IMR-90 (cell line): ENCODE measurements at regions not wholly inside any gene's neighbourhood (a gene's known extent, or its start where the extent isn't known, plus 50 kb on each side); places are given as distances from the start of the nearest gene placed in this dataset.

ENCODE experiments used
- ATAC-seq: fragments of 200-7000 bp; cut with Tn5 transposase; 2 replicates; pipeline ENCODE4 v1.9.1; 2020; ENCODE audit warnings: low read depth, mild to moderate bottlenecking, moderate library complexity
- BruUV-seq: library from RNA; stranded (reverse); fragments of 400-500 nt; replicated peaks from 2 replicates; lab custom pipeline; 2021; lab: Mats Ljungman, UMichigan
- CTCF ChIA-PET: fragments of 300-600 bp; formaldehyde crosslinking; extraction: SDS; loops from one replicate; lab custom pipeline; 2021; ENCODE audit warnings: antibody characterized with exemption; lab: Yijun Ruan, JAX
- POLR2A ChIA-PET: fragments of 300-600 bp; sonication (Branson Sonifier 250); formaldehyde crosslinking; loops from one replicate; lab custom pipeline; 2022; ENCODE audit warnings: antibody characterized with exemption; ENCODE audit not compliant: unreplicated experiment; lab: Charles Lee
- DNase-seq: peaks from one replicate; pipeline ENCODE4 v3.0.0; 2013
- H2AFZ ChIP-seq: replicated peaks from 2 replicates; pipeline ENCODE3; 2013; ENCODE audit warnings: low read length, mild to moderate bottlenecking; ENCODE audit not compliant: poor library complexity
- H2AK5ac ChIP-seq: 2 replicates; pipeline ENCODE4 v1.6.1; 2013; ENCODE audit warnings: low read depth, low read length, inconsistent platforms
- H2AK9ac ChIP-seq: replicated peaks from 2 replicates; pipeline ENCODE3; 2013; ENCODE audit warnings: mild to moderate bottlenecking, low read depth, low read length, moderate library complexity; ENCODE audit not compliant: poor library complexity
- H2BK120ac ChIP-seq: 2 replicates; pipeline ENCODE4 v1.6.1; 2013; ENCODE audit warnings: low read depth, low read length, inconsistent platforms
- H2BK15ac ChIP-seq: 3 replicates; pipeline ENCODE4 v1.6.1; 2013; ENCODE audit warnings: low read depth, low read length, inconsistent platforms
- H2BK20ac ChIP-seq: 2 replicates; pipeline ENCODE4 v1.6.1; 2013; ENCODE audit warnings: low read depth, mild to moderate bottlenecking, inconsistent platforms, low read length, moderate library complexity
- H2BK5ac ChIP-seq: 2 replicates; pipeline ENCODE4 v1.6.1; 2013; ENCODE audit warnings: mild to moderate bottlenecking, low read depth, low read length, inconsistent platforms; ENCODE audit not compliant: poor library complexity, severe bottlenecking
- H3K14ac ChIP-seq: replicated peaks from 2 replicates; pipeline ENCODE4 v1.6.1; 2013; ENCODE audit warnings: low read depth, low read length, inconsistent platforms
- H3K18ac ChIP-seq: 2 replicates; pipeline ENCODE4 v1.6.1; 2013; ENCODE audit warnings: low read depth, low read length, control low read depth
- H3K23ac ChIP-seq: 2 replicates; pipeline ENCODE4 v1.6.1; 2013; ENCODE audit warnings: low read depth, low read length, inconsistent platforms
- H3K27ac ChIP-seq: 2 replicates; pipeline ENCODE4 v1.5.1; 2013; ENCODE audit warnings: mild to moderate bottlenecking, control low read depth, low read length; ENCODE audit not compliant: insufficient read depth
- H3K27me3 ChIP-seq: 2 replicates; pipeline ENCODE4 v1.6.1; 2013; ENCODE audit warnings: low read length; ENCODE audit not compliant: control insufficient read depth, insufficient read depth
- H3K36me3 ChIP-seq: 2 replicates; pipeline ENCODE4 v1.6.1; 2013; ENCODE audit warnings: low read length, mixed read lengths; ENCODE audit not compliant: control insufficient read depth, insufficient read depth
- H3K4ac ChIP-seq: 2 replicates; pipeline ENCODE4 v1.6.1; 2013; ENCODE audit warnings: low read depth, low read length, inconsistent platforms
- H3K4me1 ChIP-seq: 2 replicates; pipeline ENCODE4 v1.6.1; 2013; ENCODE audit warnings: low read length, mixed read lengths; ENCODE audit not compliant: control insufficient read depth, insufficient read depth
- H3K4me2 ChIP-seq: 2 replicates; pipeline ENCODE4 v1.6.1; 2013; ENCODE audit warnings: low read depth, mild to moderate bottlenecking, control low read depth, low read length, moderate library complexity
- H3K4me3 ChIP-seq: 2 replicates; pipeline ENCODE4 v1.5.1; 2013; ENCODE audit warnings: low read depth, mild to moderate bottlenecking, control low read depth, low read length, moderate library complexity; ENCODE audit not compliant: insufficient read depth
- H3K56ac ChIP-seq: 2 replicates; pipeline ENCODE4 v1.6.1; 2013; ENCODE audit warnings: low read length, inconsistent platforms; ENCODE audit not compliant: insufficient read depth; ENCODE audit errors: extremely low read depth
- H3K79me1 ChIP-seq, 2 experiments: 2 replicates each; pipeline ENCODE4 v1.6.1; 2013; ENCODE audit warnings: low read length in 2 of 2, inconsistent platforms in 1 of 2, low read depth in 1 of 2
- H3K9ac ChIP-seq: 2 replicates; pipeline ENCODE4 v1.6.1; 2013; ENCODE audit warnings: low read depth, low read length, control low read depth
- H3K9me1 ChIP-seq: 2 replicates; pipeline ENCODE4 v1.6.1; 2013; ENCODE audit warnings: low read length, inconsistent platforms; ENCODE audit not compliant: insufficient read depth
- H3K9me3 ChIP-seq: 2 replicates; pipeline ENCODE4 v1.6.1; 2013; ENCODE audit warnings: low read length; ENCODE audit not compliant: control insufficient read depth, insufficient read depth
- H4K20me1 ChIP-seq: 2 replicates; pipeline ENCODE4 v1.6.1; 2013; ENCODE audit warnings: low read length, inconsistent platforms; ENCODE audit not compliant: insufficient read depth
- H4K5ac ChIP-seq: 2 replicates; pipeline ENCODE4 v1.6.1; 2013; ENCODE audit warnings: mild to moderate bottlenecking, low read depth, low read length, control low read depth
- H4K8ac ChIP-seq, 2 experiments: 2 replicates each; pipeline ENCODE4 v1.6.1; 2013; ENCODE audit warnings: low read depth in 2 of 2, low read length in 2 of 2, control low read depth in 1 of 2, inconsistent platforms in 1 of 2
- H4K91ac ChIP-seq: 2 replicates; pipeline ENCODE4 v1.6.1; 2013; ENCODE audit warnings: low read depth, low read length, inconsistent platforms; ENCODE audit not compliant: insufficient read depth
- MAFK ChIP-seq: IDR thresholded peaks from 2 replicates; pipeline ENCODE4 v1.6.1; 2012; ENCODE audit warnings: low read depth, low read length, improper control_type of control experiment
- MXI1 ChIP-seq: IDR thresholded peaks from 2 replicates; pipeline ENCODE4 v1.6.1; 2012; ENCODE audit warnings: low read depth, mild to moderate bottlenecking, low read length, moderate library complexity, borderline replicate concordance
- WGBS, 2 experiments: methylation state at CpG; one replicate each; pipeline versions ENCODE4 v1.1.5 to v1.1.7; 2013; ENCODE audit warnings: missing lambda C conversion rate in 2 of 2; ENCODE audit not compliant: insufficient read length in 1 of 2; ENCODE audit errors: extremely low coverage in 2 of 2; 5-methylcytosine and 5-hydroxymethylcytosine counted together
- dilution Hi-C: fragments of 300-500 bp; cut with HindIII; formaldehyde crosslinking; loops from one replicate; pipeline ENCODE4 v1.14.3; 2018; ENCODE audit warnings: low sequenced_read_pairs; ENCODE audit not compliant: unreplicated experiment
- in situ Hi-C: fragments of 300-500 bp; cut with MboI; formaldehyde crosslinking; loops from 3 replicates; pipeline ENCODE4 v1.14.3; 2019; ENCODE audit warnings: low sequenced_read_pairs, inconsistent platforms, mixed read lengths
- intact Hi-C: fragments of 100-400 bp; cut with micrococcal nuclease; formaldehyde crosslinking; loops from 2 replicates; pipeline ENCODE4 v1.10.0; 2022

DNA sequence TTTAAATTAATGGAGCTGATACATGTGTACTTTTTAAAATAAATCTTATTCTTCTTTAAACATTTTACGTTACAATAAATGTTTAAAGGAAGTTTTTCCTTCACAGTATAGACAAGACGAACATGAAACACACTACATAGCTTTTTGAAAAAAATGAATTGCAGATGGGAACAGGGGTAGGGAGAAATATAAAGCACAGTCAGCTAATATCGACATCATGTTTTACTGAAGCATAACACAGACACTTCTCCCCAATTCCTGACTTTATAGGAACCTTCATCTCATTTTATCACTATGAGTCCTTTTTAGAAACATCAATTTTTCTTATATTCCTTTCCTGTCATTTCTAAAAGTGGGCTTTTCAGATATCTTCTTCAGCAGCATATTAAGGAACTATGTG lies 153.5 kb downstream of the MACC1 start:
- H3K4me2 ChIP-seq = no peak overlapping the region
- in situ Hi-C loops (no loop called here), intact Hi-C loops (no loop called here), dilution Hi-C loops (no loop called here)
- H3K56ac ChIP-seq = no peak overlapping the region
- no peak overlapping the region for H2AK5ac ChIP-seq
- H2BK120ac ChIP-seq = no peak overlapping the region
- ATAC-seq (no peak), DNase-seq (no peak)
- no peak overlapping the region for H3K4ac ChIP-seq
- no peak overlapping the region for H3K27ac ChIP-seq
- no TSS peak for BruUV-seq
- no peak overlapping the region for H2BK5ac ChIP-seq
- no peaks in the 10 kb centered on the region for H3K9me3 ChIP-seq
- no CpG with 5 or more reads among the region's 3 CpGs for WGBS, 2 experiments
- no peak overlapping the region for H3K23ac ChIP-seq
- H4K5ac ChIP-seq = no peak overlapping the region
- no peak overlapping the region for H3K4me3 ChIP-seq
- POLR2A ChIA-PET = no interaction called here
- H4K8ac ChIP-seq = no peak overlapping the region
- no peak overlapping the region for H3K14ac ChIP-seq
- no peak overlapping the region for H4K91ac ChIP-seq
- no peak overlapping the region for H3K18ac ChIP-seq
- CTCF ChIA-PET = no interaction called here
- H3K27me3 ChIP-seq = no peaks in the 10 kb centered on the region
- H3K36me3 ChIP-seq = no peaks in the 10 kb centered on the region
- no peak overlapping the region for H2BK15ac ChIP-seq
- H3K9ac ChIP-seq = no peak overlapping the region
- no peaks in the 10 kb centered on the region for H3K79me1 ChIP-seq
- H2AK9ac ChIP-seq = no peak overlapping the region
- no peaks in the 10 kb centered on the region for H3K4me1 ChIP-seq
- TF ChIP-seq MXI1 (no peak), MAFK (peak; percentile 71)
- no peak overlapping the region for H2BK20ac ChIP-seq
- no peaks in the 10 kb centered on the region for H4K20me1 ChIP-seq
- no peak overlapping the region for H2AFZ ChIP-seq
- no peaks in the 10 kb centered on the region for H3K9me1 ChIP-seq
